LNCaP clone FGC (cell line): ENCODE measurements at regions not wholly inside any gene's neighbourhood (a gene's known extent, or its start where the extent isn't known, plus 50 kb on each side); places are given as distances from the start of the nearest gene placed in this dataset.

Experiments
- DNase-seq: peaks from one replicate; pipeline ENCODE4 v3.0.0-alpha.2; 2011; ENCODE audit warnings: low read depth
- H3K4me3 ChIP-seq: 2 replicates; pipeline ENCODE4 v1.5.1; 2011; ENCODE audit warnings: mild to moderate bottlenecking, low read depth, low read length, control low read depth
- TF ChIP-seq, protein P1 (sequence below): IDR thresholded peaks from 2 replicates; pipeline ENCODE4 v1.5.1; 2012; ENCODE audit warnings: mild to moderate bottlenecking; ENCODE audit not compliant: control insufficient read depth, insufficient read depth; ENCODE audit errors: extremely low read depth

DNA sequence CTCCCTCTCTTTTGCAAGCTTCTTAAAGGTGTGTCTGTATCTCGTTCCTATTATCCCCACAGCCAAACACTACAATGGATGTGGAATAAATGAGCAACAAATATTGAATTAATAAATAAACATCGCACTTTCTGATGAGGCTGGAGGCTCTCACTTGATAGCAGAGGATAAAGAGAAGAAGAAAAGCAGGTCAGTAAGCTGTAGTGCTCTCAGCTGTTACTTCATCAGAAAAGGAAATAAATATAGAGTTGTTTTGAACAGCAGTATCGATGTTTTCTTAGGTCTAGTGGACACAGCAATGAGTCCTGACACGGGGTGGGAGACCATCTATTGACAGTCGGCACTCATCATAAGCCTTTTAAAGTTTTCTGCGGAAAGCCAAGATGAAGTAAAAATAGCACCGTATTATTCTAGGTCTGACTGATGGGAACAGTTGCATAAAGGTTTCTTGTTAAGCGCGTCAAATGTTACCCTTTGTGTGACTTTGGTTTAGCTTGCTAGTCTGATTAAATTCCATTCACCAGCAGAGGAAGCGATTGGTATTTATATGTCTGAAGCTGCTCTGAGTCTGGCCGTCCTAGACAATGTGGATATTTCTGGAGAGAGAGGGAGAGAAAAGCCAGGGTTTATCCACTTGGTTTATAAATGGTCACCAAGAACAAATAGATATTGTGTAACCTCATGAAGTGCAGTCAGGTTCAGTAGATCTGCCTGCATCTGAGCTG, 646.1 kb downstream of the CDH11 start:
- no peak for DNase-seq
- H3K4me3 ChIP-seq = no peak overlapping the region
- TF ChIP-seq, protein P1, sequence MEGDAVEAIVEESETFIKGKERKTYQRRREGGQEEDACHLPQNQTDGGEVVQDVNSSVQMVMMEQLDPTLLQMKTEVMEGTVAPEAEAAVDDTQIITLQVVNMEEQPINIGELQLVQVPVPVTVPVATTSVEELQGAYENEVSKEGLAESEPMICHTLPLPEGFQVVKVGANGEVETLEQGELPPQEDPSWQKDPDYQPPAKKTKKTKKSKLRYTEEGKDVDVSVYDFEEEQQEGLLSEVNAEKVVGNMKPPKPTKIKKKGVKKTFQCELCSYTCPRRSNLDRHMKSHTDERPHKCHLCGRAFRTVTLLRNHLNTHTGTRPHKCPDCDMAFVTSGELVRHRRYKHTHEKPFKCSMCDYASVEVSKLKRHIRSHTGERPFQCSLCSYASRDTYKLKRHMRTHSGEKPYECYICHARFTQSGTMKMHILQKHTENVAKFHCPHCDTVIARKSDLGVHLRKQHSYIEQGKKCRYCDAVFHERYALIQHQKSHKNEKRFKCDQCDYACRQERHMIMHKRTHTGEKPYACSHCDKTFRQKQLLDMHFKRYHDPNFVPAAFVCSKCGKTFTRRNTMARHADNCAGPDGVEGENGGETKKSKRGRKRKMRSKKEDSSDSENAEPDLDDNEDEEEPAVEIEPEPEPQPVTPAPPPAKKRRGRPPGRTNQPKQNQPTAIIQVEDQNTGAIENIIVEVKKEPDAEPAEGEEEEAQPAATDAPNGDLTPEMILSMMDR = no peak

DNA sequence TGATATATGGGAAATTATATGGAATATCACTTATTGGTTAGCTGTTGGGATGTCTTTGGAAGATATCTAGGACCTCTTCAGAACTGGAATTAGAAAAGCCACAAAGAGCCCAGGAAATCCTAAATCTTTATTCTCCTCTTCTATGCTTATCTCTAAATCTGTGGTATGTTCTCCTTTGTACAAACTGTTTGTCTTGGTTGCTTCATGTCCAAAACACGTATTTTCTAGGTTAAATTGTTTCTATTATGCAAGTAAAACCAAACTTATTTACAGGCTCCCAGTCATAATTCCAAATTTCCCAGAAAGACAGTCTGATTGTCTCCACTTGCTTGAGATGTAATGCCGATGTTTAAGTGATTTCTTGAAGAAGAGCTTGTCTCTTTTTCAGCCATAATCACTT, 650.9 kb downstream of the CDH11 start:
- DNase-seq = no peak
- no peak overlapping the region for H3K4me3 ChIP-seq
- TF ChIP-seq, protein P1 = no peak

DNA sequence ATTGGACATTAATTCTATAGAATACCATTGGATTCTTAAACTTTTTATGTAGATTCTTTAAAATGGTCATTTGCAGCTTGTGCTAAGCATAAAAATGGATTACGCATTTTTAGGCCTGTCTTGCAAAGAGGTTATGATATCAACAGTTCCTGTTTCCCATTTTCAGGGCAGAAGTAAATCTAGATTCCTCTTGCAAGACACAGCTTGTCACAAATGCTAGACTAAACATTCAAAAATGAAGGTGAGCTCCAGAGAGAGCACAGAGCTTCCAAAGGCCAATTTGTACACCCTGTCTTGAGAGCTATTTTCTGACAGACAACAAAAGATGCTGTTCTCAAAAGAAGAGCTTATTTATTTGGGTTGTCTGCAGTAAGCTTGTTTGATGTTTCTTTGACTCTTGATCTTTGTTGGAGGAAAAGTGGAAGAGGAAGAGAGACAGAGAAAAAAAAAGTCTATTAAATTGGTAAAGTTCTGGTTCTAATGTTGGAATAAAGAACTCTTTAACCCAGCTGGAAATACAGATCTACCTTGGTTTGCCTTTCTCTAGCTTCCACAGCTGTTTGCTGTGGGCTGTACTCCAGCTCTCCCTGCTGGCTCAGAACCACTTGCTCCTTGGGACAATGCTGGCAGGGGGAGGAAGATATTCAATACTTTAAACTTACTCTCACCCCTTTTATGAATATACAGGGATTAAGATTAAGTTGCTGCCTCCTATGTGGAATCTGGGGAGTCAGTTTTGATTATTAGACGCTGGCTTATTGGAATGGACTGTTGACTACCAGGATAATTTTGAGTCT, 651.8 kb downstream of the CDH11 start:
- H3K4me3 ChIP-seq = no peak overlapping the region
- no peak for DNase-seq
- TF ChIP-seq, protein P1 = no peak

DNA sequence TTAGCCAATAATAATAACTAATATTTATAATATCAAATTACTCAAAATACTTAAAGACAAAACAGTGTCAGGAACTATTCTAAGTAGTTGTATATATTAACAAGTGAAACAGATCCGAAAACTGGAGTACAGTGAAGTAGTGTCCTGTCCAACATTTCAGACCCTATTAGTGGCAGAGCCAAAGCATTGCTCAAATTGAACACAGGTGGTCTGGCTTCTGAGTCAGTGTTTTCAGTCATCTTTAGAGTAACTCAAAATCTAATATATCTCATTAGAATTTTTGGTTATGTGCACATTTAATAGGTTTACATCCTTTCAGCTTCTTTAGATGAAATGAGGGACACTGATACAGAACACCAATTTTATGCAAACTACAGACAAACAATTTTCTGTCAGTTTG, 652.5 kb downstream of the CDH11 start:
- no peak overlapping the region for H3K4me3 ChIP-seq
- TF ChIP-seq, protein P1 = no peak
- no peak for DNase-seq

DNA sequence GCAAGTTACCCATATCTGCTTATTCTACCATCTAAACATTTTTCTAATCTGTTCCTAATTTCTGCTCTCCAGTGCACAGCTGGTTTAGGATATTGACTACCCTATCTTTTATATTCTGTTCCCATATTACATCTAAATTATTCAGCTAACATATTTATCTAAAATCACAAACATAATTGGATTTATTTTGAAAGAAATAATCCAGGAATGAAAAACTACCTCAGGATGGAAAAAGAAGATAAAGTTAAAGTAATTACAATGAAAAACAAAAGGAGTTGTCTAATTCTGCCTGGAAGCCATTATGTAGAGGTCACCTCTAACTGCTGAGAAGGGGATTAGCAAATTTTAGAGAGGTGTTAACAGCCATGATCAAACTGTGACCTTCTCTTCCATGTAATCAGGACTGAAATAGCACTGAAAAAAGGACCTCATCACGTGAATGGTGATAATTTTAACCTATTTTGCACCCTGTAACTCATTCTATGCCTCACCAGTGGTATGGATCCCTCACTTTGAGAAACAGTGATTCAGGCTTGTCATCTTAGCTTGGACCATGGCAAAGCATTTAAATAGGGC, 653.3 kb downstream of the CDH11 start:
- TF ChIP-seq, protein P1 = no peak
- no peak for DNase-seq
- no peak overlapping the region for H3K4me3 ChIP-seq

DNA sequence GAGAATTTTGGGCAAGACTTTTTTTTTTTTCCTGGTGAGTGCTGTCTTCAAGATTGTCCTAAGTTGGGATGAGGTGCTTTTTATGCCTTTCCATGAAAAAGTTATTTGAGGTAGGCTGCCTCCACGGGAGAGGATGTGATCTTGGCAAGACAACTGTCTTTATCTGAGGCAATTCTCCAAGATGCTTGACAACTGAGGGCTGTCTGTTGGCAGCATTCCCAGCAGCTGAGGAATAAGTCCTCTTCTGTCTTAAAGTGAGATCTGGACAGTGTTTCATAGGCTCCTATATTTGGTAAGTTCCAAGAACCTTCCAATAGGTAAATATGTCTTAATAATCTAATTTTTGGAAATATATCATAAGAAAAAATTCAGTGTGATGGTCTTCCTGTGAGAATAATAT, 662.0 kb downstream of the CDH11 start:
- TF ChIP-seq, protein P1 = no peak
- DNase-seq = no peak
- H3K4me3 ChIP-seq = no peak overlapping the region

DNA sequence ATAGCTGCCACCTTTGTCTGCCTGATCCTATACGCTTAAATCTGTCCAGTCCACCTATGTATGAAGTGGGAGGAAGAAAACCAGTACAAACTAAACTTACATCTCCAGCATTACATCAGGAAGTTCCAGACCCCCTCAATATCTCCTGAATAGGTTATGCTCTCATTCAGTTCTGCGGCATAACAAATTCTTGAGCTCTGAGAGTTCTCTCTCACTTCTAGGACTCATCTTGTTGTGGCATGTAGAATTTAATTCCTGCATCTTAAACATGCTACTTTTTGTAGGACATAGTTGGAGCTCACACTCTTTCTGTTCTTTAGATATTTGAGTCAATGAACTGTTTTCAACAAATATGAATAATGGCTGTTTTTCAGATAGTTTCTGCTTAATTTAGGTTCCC, 662.5 kb downstream of the CDH11 start:
- TF ChIP-seq, protein P1 = no peak
- DNase-seq = no peak

More for the DNA sequence above, 662.5 kb downstream of the CDH11 start:
- no peak overlapping the region for H3K4me3 ChIP-seq
